Femur (tissue), 1 donor: ENCODE measurements at regions not wholly inside any gene's neighbourhood (a gene's known extent, or its start where the extent isn't known, plus 50 kb on each side); places are given as distances from the start of the nearest gene placed in this dataset.
A peak's percentile ranks its signal among the peaks of the same experiment; 100 is the strongest.
"Not testable (repeated sequence)": the region's sequence is repeated elsewhere in the genome, so short reads cannot be mapped to it uniquely, and the experiment has no call there.

Source experiments
- DNase-seq: peaks from one replicate; pipeline ENCODE4 v3.0.0-alpha.2; 2017

GRCh38 chr6:27854421-27854820, 57.8 kb downstream of the OR2B2 start:
- no peak for DNase-seq

- no peak for DNase-seq
Observed at GRCh38 chr6:27851440-27851839, 60.8 kb downstream of the OR2B2 start.

DNA sequence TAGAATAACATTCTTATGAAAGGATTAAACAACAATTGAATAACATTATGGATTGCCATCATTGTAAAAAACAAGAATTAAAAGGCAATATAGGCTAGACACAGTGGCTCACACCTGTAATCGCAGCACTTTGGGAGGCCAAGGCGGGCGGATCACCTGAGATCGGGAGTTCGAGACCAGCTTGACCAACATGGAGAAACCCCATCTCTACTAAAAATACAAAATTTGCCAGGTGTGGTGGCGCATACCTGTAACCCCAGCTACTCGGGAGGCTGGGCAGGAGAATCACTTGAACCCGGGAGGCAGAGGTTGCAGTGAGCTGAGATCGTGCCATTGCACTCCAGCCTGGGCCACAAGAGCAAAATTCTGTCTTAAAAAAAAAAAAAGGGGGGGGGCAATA, 63.2 kb downstream of the OR2B2 start:
- not testable (repeated sequence) for DNase-seq

- no peak for DNase-seq
Observed at GRCh38 chr6:27847706-27848105, 64.5 kb downstream of the OR2B2 start.

DNA sequence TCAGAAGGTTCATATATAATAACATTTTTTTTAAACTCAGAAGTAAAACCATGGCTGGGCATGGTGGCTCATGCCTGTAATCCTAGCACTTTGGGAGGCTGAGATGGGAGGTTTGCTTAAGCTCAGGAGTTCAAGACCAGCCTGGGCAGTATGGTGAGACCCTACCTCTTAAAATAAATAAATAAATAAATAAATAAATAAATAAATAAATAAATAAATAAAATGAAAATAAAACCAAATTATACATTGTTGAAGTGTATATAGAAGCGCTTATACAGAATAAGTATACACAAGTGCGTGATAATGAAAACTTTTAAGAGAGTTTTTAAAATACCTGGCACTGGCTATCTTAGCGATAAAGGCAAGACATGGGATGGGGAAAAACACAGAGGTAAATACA, 71.6 kb downstream of the OR2B2 start:
- DNase-seq = no peak

DNA sequence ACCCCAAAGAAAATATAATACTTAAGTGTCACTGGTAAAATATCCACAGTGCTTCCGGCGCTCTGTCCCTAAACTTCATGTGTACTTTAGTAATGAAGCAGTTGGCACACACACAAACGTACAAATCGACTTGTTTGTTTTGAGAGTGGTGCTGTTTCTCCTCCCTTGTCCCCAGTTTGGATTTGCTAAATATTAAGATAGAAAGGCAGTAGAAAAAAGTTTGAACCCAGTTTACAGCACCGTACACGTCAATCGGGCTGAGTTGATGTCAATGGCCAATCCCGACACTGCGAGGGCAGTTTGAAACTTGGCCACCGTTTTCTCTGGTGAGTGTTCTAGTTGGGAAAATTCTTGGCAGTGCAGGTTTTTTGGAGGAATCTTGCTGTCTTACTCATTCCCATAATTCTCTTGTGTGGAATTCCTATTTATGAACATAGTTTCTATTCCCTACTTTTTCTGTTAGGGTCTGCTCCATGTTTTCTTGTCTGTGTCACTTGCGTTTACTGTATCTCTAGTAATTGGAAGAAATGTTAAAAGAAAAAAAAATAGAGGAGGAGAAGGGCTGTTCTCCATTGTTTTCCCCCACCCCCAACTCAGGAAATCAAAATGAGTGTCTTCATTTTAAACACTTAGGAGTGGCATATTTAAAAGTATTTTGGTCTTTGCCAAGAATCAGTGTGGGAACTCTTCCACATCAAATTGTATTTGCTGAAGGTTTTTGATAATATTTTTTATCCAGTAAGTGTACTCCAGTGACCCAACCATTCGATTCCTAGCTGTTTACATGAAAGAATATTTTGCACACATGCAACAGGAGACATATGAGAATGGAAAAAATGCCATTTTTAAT, 72.3 kb downstream of the OR2B2 start:
- peak; percentile 88 for DNase-seq

- DNase-seq = peak; percentile 86
Observed at GRCh38 chr6:27838945-27839625, 73.1 kb downstream of the OR2B2 start.

GRCh38 chr6:27838058-27838944, 73.9 kb downstream of the OR2B2 start:
- DNase-seq = peak; percentile 95

DNA sequence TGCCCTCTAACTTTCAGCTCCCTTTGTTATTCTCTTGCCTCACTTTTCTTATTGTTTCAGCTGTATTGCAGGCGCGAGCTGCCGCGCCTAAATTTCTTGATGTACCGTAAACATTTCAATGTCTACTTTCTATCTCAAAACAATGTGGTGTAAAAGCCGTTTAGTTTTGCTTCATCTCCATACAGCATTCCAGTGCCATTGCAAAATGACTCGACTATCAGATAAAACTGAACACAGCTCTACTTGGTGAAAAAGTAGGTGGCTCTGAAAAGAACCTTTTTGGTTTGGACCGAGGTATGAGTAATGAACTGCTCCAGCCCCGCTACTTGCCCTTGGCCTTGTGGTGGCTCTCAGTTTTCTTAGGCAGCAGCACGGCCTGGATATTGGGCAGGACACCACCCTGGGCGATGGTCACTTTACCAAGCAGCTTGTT, 74.6 kb downstream of the OR2B2 start:
- DNase-seq = no peak

GRCh38 chr6:27836783-27837624, 75.2 kb downstream of the OR2B2 start:
- peak; percentile 83 for DNase-seq

- no peak for DNase-seq
Observed at GRCh38 chr6:27836141-27836782, 75.9 kb downstream of the OR2B2 start.

DNA sequence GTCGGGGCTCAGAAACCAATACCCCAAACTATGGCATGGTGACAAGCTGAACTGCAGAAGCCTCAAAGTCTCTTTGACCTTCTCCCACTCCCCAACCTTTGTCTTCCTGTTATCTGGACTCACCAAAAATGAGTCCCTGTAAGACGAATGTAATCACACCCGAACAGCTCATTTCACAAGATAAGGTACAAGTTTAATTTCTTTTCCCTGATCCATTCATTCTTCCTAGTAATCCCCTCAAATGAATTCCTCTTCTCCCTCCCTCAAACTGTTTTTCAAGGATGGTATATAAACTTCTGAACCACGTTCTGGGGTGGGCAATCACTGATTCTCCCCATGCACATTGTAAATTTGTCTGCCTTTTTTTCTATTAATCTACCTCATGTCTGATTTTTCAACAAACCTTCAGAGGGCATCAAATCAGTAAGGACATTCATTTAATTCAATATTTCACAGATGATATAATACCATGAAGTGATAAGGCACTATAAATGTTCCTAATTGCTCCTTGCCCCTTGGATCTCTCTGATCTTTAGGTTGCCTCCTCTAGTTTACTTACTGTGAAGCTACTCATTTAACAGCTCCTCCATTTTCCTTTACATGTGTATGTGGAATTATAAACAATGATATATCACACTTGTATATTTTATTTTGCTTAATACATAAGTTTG, 77.2 kb downstream of the OR2B2 start:
- DNase-seq = no peak

DNA sequence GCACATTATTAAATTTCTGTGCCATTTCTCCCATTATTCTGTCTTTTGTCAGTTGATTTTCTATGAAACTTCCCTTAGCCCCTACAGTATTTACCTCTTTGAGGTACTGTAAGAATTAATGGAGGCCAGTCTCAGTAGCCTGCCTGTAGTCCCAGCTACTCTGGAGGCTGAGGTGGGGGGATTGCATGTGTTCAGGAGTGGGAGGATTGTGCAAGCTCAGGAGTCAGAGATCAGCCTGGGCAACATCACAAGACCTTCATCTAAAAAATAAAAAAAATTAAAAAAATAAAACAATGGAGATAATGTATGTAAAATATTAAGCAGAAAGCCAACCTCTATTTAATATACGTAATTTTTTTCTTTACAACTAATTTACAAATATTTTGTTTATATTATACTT, 77.8 kb downstream of the OR2B2 start:
- DNase-seq = no peak

GRCh38 chr6:27831434-27832081, 80.6 kb downstream of the OR2B2 start:
- peak; percentile 76 for DNase-seq

DNA sequence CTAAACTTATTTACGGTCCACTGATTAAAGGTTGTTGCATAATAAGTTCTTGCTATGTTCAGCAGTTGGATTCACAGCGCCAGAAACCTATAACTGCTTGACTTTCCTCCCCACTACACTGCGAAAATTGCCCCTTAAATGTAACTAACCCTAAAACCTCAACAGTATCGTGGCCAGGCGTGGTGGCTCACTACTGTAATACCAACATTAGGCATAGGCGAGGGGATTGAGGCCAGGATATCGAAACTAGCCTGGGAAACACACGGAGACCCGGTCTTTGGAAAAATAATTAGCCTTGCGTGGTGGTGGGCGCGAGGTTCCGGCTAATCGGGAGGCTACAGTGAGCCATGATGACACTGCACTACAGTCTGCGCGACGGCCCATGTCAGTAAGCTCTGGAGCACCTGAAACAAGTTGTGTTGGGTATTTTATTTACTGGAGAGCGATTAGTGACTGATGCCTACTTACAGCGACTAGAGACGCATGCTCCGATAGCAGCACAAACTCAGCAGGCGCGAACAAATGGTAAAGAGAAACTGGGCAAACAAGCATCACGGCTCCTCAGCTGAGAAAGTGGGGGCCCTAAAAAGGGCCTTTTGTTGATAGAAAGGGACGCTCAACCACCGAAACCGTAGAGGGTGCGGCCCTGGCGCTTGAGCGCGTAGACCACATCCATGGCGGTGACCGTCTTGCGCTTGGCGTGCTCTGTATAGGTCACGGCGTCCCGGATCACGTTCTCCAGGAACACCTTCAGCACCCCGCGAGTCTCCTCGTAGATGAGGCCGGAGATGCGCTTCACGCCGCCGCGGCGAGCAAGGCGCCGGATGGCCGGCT, 81.4 kb downstream of the OR2B2 start:
- peak; percentile 54 for DNase-seq

DNA sequence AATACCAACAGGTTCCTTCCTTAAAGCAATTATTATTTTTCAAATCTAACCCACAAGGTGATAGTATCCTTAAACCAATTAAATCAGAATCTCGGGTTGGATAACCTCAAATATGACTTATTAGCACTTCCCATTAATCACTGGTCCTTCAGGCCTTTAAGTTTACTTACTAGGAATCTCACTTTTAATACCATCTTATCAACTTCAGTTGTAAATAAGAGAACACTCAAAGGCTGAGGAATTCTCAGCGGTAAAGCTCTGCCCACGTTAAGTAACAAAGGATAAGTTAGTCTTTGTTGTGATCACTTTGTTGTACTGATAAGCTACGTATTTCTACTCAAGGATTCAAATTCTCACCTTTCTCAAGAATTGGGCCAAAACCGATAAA, 82.0 kb downstream of the OR2B2 start:
- no peak for DNase-seq

GRCh38 chr6:27829453-27830211, 82.6 kb downstream of the OR2B2 start:
- DNase-seq = no peak

DNA sequence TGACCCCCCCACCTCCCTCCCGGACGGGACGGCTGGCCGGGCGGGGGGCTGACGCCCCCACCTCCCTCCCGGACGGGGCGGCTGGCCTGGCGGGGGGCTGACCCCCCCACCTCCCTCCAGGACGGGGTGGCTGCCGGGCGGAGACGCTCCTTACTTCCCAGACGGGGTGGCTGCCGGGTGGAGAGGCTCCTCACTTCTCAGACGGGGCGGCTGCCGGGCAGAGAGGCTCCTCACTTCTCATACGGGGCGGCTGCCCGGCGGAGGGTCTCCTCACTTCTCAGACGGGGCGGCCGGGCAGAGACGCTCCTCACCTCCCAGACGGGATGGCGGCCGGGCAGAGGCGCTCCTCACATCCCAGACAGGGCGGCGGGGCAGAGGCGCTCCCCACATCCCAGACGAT, 84.7 kb downstream of the OR2B2 start:
- DNase-seq = not testable (repeated sequence)

DNA sequence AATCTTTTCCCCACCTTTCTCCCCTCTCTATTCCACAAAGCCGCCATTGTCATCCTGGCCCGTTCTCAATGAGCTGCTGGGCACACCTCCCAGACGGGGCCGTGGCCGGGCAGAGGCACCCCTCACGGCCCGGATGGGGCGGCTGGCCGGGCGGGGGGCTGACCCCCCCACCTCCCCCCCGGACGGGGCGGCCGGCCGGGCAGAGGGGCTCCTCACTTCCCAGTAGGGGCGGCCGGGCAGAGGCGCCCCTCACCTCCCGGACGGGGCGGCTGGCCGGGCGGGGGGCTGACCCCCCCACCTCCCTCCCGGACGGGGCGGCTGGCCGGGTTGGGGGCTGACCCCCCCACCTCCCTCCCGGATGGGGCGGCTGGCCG, 85.6 kb downstream of the OR2B2 start:
- not testable (repeated sequence) for DNase-seq
